ENCODE measurements at regions not wholly inside any gene's neighbourhood (a gene's known extent, or its start where the extent isn't known, plus 50 kb on each side); places are given as distances from the start of the nearest gene placed in this dataset.

DNA sequence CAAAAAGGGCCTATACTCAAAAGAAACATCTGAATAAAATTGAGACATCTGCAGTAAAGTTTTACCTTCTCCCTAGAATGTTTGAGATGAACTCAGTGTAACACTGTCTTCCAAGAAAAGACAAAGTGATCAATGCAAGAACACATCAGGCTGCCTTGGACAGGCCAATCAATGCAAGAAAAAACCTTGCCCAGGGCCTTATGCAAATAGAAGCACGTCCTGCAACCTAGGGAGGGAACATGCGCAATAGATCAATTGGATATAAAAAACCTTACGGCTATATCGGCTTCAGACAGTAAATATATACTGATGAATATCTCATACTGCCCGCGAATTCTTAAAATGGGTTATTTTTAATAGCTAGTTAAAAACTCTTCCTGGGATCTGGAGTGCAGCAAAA, 66.4 kb upstream of the POU5F2 start:
- Histone ChIP-seq H3K14ac (ENCODE audit: insufficient read depth, low read length) (no peak overlapping the region), H3K23me2 (ENCODE audit: insufficient read length, low read depth, low read length, poor library complexity, severe bottlenecking) (no peaks in the 10 kb centered on the region), H3K4me1 (ENCODE audit: insufficient read depth, low read length) (no peaks in the 10 kb centered on the region), H3K9ac (ENCODE audit: extremely low read depth, insufficient read length, low read length) (no peak overlapping the region), H2BK12ac (ENCODE audit: insufficient read length, low read depth, low read length) (no peak overlapping the region), H2AFZ (ENCODE audit: low read length) (no peak overlapping the region), H3K23ac (ENCODE audit: insufficient read length, low read depth, low read length) (no peak overlapping the region), H3K27me3 (ENCODE audit: insufficient read depth, low read length) (no peaks in the 10 kb centered on the region), H4K8ac (replicated peaks; ENCODE audit: insufficient read length, low read depth, low read length) (no peak overlapping the region), H3K56ac (ENCODE audit: insufficient read length, low read depth, low read length) (no peak overlapping the region), H3K18ac (ENCODE audit: insufficient read length, low read depth, low read length) (no peak overlapping the region), H3K79me1 (ENCODE audit: insufficient read depth, low read depth, low read length, poor library complexity, severe bottlenecking) (no peaks in the 10 kb centered on the region), H3T11ph (ENCODE audit: low read length) (no peak overlapping the region), H2AK5ac (ENCODE audit: insufficient read length, low read length) (no peak overlapping the region), H4K91ac (ENCODE audit: insufficient read length, low read depth, low read length) (no peak overlapping the region), H3K9me3 (ENCODE audit: control insufficient read depth, low read depth, low read length) (no peaks in the 10 kb centered on the region), H3K4me2 (ENCODE audit: insufficient read depth, insufficient read length, low read length) (no peak overlapping the region), H2BK120ac (ENCODE audit: low read depth, low read length, poor library complexity, severe bottlenecking) (no peak overlapping the region), H2BK20ac (ENCODE audit: low read depth, low read length, poor library complexity, severe bottlenecking) (no peak overlapping the region), H3K4ac (ENCODE audit: low read depth, low read length) (no peak overlapping the region), H4K5ac (ENCODE audit: insufficient read length, low read depth, low read length) (no peak overlapping the region), H2BK5ac (ENCODE audit: insufficient read length, low read length) (no peak overlapping the region), H3K27ac (ENCODE audit: insufficient read length, low read depth, low read length) (no peak overlapping the region), H4K20me1 (ENCODE audit: control insufficient read depth, insufficient read depth, insufficient read length) (no peaks in the 10 kb centered on the region), H3K79me2 (ENCODE audit: insufficient read depth, low read length) (no peaks in the 10 kb centered on the region), H2BK15ac (ENCODE audit: low read depth, low read length) (no peak overlapping the region)
- no peak for DNase-seq
- no peak overlapping the region for H3K4me3 Mint-ChIP-seq
- no peaks in the 10 kb centered on the region for H3K36me3 Mint-ChIP-seq (ENCODE audit: insufficient read depth in 1 of 3, low read depth in 3 of 3)
- H3K4me1 Mint-ChIP-seq, result no peaks in the 10 kb centered on the region
- no peaks in the 10 kb centered on the region for H3K9me3 Mint-ChIP-seq
- H3K27ac Mint-ChIP-seq, result no peak overlapping the region
- WGBS (ENCODE audit: extremely low coverage, insufficient read length, low lambda C conversion rate), result no CpG with 5 or more reads among the region's 6 CpGs
- H3K27me3 Mint-ChIP-seq (ENCODE audit: low read depth), result peaks cover 7% of the 10 kb centered on the region
- TF ChIP-seq, protein P1, sequence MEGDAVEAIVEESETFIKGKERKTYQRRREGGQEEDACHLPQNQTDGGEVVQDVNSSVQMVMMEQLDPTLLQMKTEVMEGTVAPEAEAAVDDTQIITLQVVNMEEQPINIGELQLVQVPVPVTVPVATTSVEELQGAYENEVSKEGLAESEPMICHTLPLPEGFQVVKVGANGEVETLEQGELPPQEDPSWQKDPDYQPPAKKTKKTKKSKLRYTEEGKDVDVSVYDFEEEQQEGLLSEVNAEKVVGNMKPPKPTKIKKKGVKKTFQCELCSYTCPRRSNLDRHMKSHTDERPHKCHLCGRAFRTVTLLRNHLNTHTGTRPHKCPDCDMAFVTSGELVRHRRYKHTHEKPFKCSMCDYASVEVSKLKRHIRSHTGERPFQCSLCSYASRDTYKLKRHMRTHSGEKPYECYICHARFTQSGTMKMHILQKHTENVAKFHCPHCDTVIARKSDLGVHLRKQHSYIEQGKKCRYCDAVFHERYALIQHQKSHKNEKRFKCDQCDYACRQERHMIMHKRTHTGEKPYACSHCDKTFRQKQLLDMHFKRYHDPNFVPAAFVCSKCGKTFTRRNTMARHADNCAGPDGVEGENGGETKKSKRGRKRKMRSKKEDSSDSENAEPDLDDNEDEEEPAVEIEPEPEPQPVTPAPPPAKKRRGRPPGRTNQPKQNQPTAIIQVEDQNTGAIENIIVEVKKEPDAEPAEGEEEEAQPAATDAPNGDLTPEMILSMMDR (conservative IDR thresholded peaks at IDR 0.05), result no peak

Measured in H9 (cell line).